MCF 10A (cell line): ENCODE measurements at regions not wholly inside any gene's neighbourhood (a gene's known extent, or its start where the extent isn't known, plus 50 kb on each side); places are given as distances from the start of the nearest gene placed in this dataset.

ENCODE experiments used
- BruUV-seq: library from RNA; stranded (reverse); fragments of 400-500 nt; replicated peaks from 2 replicates; lab custom pipeline; 2021; lab: Mats Ljungman, UMichigan
- CTCF ChIA-PET: fragments of 300-600 bp; sonication (Branson Sonifier 250); formaldehyde crosslinking; extraction: SDS; loops from one replicate; lab custom pipeline; 2021; ENCODE audit warnings: antibody characterized with exemption, inconsistent platforms; lab: Yijun Ruan, JAX
- POLR2A ChIA-PET: fragments of 300-600, 350-650 bp; sonication (Branson Sonifier 250); formaldehyde crosslinking; extraction: SDS; loops from one replicate; lab custom pipeline; 2020; ENCODE audit warnings: antibody characterized with exemption, inconsistent platforms; lab: Yijun Ruan, JAX
- DNase-seq: peaks from one replicate; pipeline ENCODE4 v3.0.0-alpha.2; 2018; ENCODE audit not compliant: unreplicated experiment
- H3K27ac Mint-ChIP-seq: one replicate; pipeline ENCODE4 v1.8.0; 2022; ENCODE audit warnings: mild to moderate bottlenecking, low read depth, mixed read lengths; ENCODE audit not compliant: unreplicated experiment
- H3K27me3 Mint-ChIP-seq: one replicate; pipeline ENCODE4 v1.8.0; 2022; ENCODE audit warnings: mixed read lengths; ENCODE audit not compliant: insufficient read depth, unreplicated experiment
- H3K36me3 Mint-ChIP-seq: one replicate; pipeline ENCODE4 v1.8.0; 2022; ENCODE audit warnings: mild to moderate bottlenecking, moderate library complexity, mixed read lengths; ENCODE audit not compliant: insufficient read depth, unreplicated experiment
- H3K4me1 Mint-ChIP-seq: one replicate; pipeline ENCODE4 v1.8.0; 2022; ENCODE audit warnings: mixed read lengths; ENCODE audit not compliant: insufficient read depth, unreplicated experiment
- H3K4me3 Mint-ChIP-seq: one replicate; pipeline ENCODE4 v1.8.0; 2022; ENCODE audit warnings: mild to moderate bottlenecking, moderate library complexity, mixed read lengths; ENCODE audit not compliant: unreplicated experiment
- H3K9me3 Mint-ChIP-seq: one replicate; pipeline ENCODE4 v1.8.0; 2022; ENCODE audit warnings: mixed read lengths; ENCODE audit not compliant: unreplicated experiment
- intact Hi-C: fragments of 100-400 bp; cut with micrococcal nuclease; formaldehyde crosslinking; loops from 2 replicates; pipeline ENCODE4 v1.14.1; 2022
- TF ChIP-seq, protein P1 (sequence below): fragments of 200-600 bp; IDR thresholded peaks from one replicate; pipeline ENCODE4 v1.8.0; 2022; ENCODE audit warnings: antibody characterized with exemption, mild to moderate bottlenecking; ENCODE audit not compliant: unreplicated experiment

DNA sequence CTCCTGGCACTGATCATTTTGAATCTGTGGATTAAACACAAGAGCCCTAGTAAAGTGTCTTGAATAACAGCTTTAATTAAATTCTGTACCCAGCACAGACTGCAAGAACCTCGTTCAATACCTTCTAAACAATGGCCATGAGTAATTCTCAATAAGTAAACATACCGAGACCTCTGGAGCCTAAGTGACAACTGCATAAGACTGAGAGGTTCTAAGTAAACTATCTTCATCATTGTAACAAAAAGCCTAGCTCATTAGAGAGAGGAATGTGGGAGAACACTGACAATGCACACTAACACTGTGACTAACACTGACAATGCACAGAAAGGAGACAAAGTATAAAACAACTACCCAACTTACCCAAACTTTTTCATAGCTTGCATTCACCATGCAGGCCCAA, 117.4 kb downstream of the ELAPOR2 start:
- H3K27me3 Mint-ChIP-seq = no peaks in the 10 kb centered on the region
- peaks cover 8% of the 10 kb centered on the region for H3K36me3 Mint-ChIP-seq
- no peak overlapping the region for H3K4me3 Mint-ChIP-seq
- ChIA-PET CTCF (interaction anchor here (0.7 to 4.7 kb wide), 6 partner anchors 8 to 602 kb away, joined by 3 to 86 read pairs (median 5); no protein-coding TSS in a partner anchor), POLR2A (no interaction called here)
- TF ChIP-seq, protein P1, sequence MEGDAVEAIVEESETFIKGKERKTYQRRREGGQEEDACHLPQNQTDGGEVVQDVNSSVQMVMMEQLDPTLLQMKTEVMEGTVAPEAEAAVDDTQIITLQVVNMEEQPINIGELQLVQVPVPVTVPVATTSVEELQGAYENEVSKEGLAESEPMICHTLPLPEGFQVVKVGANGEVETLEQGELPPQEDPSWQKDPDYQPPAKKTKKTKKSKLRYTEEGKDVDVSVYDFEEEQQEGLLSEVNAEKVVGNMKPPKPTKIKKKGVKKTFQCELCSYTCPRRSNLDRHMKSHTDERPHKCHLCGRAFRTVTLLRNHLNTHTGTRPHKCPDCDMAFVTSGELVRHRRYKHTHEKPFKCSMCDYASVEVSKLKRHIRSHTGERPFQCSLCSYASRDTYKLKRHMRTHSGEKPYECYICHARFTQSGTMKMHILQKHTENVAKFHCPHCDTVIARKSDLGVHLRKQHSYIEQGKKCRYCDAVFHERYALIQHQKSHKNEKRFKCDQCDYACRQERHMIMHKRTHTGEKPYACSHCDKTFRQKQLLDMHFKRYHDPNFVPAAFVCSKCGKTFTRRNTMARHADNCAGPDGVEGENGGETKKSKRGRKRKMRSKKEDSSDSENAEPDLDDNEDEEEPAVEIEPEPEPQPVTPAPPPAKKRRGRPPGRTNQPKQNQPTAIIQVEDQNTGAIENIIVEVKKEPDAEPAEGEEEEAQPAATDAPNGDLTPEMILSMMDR = no peak
- H3K27ac Mint-ChIP-seq = no peak overlapping the region
- intact Hi-C loops = no loop called here
- H3K9me3 Mint-ChIP-seq = no peaks in the 10 kb centered on the region
- DNase-seq = no peak
- H3K4me1 Mint-ChIP-seq = peaks cover 6% of the 10 kb centered on the region
- BruUV-seq = no TSS peak

DNA sequence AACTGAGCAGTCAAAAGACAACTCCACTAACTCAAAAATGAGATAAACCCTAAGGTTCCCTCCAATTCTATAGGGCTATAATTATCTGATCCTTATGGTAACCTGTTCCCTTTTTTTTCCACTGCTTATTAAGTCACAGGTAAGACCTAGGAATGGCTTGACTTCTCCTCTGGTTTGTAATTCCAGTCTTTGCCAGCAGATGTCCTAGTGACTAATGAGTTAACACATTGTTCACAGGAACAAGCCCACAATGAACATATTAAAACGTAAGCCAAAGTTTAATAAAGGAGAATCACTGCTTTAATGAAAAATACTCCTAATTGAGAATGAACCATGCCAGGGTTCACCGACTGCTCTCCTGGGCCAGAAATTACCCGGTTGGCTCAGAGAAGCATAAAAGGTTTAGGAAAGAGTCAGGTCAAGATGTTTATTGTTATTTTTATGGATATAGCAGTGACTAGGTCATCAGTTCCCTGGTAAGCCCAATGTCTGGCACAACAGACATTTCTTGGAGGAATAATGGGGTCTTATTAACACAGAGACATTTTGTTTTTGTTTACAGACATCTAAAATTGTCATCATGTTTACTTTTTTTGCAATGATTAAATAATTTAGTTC, 120.1 kb downstream of the ELAPOR2 start:
- ChIA-PET CTCF (no interaction called here), POLR2A (no interaction called here)
- no peaks in the 10 kb centered on the region for H3K27me3 Mint-ChIP-seq
- peaks cover 8% of the 10 kb centered on the region for H3K36me3 Mint-ChIP-seq
- intact Hi-C loops = loop anchor here (1.0 to 10.0 kb wide), 5 partner anchors 100 to 375 kb away; partner anchors contain the start of gene ELAPOR2
- no peak overlapping the region for H3K27ac Mint-ChIP-seq
- BruUV-seq = no TSS peak
- DNase-seq = peak; percentile 81
- TF ChIP-seq, protein P1 = peak; percentile 56
- no peaks in the 10 kb centered on the region for H3K9me3 Mint-ChIP-seq
- peaks cover 6% of the 10 kb centered on the region for H3K4me1 Mint-ChIP-seq
- H3K4me3 Mint-ChIP-seq = no peak overlapping the region

DNA sequence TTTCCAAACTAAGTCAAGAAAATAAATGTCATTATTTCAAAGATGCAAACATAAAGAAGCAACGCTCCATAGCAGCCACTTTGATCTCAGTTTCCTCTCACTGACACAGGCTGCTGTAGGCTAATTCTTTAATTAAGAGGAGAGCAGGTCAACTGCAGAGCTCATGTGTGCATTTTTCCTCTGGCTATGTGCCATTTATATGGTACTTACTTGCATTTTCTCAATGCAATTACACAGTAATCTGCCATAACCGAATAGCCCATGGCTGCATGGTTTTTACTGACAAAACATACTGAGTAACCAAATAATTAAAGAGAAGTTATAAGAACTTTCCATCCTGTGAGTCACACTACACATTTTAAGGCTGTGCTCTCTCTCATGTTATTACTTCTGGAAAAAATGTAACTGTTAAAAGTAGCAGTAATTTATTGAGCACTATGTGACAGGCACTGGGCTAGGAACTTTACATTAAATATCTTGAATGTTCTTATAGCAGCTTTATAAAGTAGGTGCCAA, 122.0 kb downstream of the ELAPOR2 start:
- Mint-ChIP-seq H3K9me3 (no peaks in the 10 kb centered on the region), H3K27me3 (no peaks in the 10 kb centered on the region), H3K36me3 (peaks cover 8% of the 10 kb centered on the region), H3K27ac (no peak overlapping the region), H3K4me1 (peaks cover 15% of the 10 kb centered on the region), H3K4me3 (no peak overlapping the region)
- ChIA-PET POLR2A (no interaction called here), CTCF (interaction anchor here (0.8 to 3.6 kb wide), 7 partner anchors 9 to 299 kb away, joined by 3 to 42 read pairs (median 4); partner anchors contain the start of gene DMTF1)
- intact Hi-C loops = loop anchor here (5.0 to 10.0 kb wide), 2 partner anchors 120 to 377 kb away; partner anchors contain the start of gene ELAPOR2
- no peak for DNase-seq
- no TSS peak for BruUV-seq
- TF ChIP-seq, protein P1 = no peak

DNA sequence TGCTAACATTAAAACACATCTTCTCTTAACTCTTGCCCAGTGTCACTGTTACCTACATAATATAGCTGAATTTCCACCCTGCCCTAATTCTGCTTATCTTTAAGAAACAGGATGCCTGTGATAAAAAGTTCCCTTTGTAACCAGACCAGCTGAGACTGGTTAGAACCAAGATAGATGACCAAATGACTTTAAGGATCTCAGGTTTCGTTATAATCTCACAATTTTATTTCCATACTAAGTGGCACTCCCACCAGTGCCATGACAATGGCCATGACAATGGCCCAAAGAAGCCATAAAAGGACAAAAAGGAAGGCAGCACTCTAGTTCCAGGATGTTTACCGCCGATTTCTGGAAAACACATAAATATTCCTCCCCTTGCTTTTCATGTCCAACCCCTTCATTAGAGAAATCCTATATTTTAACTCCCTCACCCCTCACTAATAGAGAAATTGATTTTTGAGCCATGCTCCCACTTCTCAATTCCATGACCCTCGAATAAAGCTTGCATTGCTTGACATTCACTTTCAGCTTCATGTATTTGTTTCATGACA, 126.1 kb downstream of the ELAPOR2 start:
- H3K9me3 Mint-ChIP-seq = no peaks in the 10 kb centered on the region
- TF ChIP-seq, protein P1 = no peak

More for the DNA sequence above, 126.1 kb downstream of the ELAPOR2 start:
- DNase-seq = no peak
- POLR2A ChIA-PET = interaction anchor here (1.2 to 2.1 kb wide), 3 partner anchors 14 to 219 kb away, joined by 3 to 8 read pairs (median 7); partner anchors contain the start of genes DMTF1 and ELAPOR2
- Mint-ChIP-seq H3K27me3 (no peaks in the 10 kb centered on the region), H3K36me3 (peaks cover 8% of the 10 kb centered on the region), H3K27ac (peak overlapping the region; percentile 40), H3K4me1 (peaks cover 22% of the 10 kb centered on the region), H3K4me3 (no peak overlapping the region)
- BruUV-seq = no TSS peak
- intact Hi-C loops = loop anchor here (10.0 kb wide), 1 partner anchor 381 kb away; no protein-coding TSS in a partner anchor
- CTCF ChIA-PET = interaction anchor here (1.1 to 5.3 kb wide), 2 partner anchors 216 to 303 kb away, joined by 4 to 57 read pairs; partner anchors contain the start of gene DMTF1
